ENCODE measurements at regions not wholly inside any gene's neighbourhood (a gene's known extent, or its start where the extent isn't known, plus 50 kb on each side); places are given as distances from the start of the nearest gene placed in this dataset.

GRCh38 chr18:44517136-44517535 is 163.6 kb upstream of the SETBP1 start:
- H3K4me3 ChIP-seq (ENCODE audit: low read depth, low read length), result no peak overlapping the region
- DNase-seq (ENCODE audit: low read depth), result no peak

- H3K4me3 ChIP-seq (ENCODE audit: low read depth, low read length), result no peak overlapping the region
- DNase-seq (ENCODE audit: low read depth), result peak; percentile 31
Observed at GRCh38 chr18:44518091-44518615, 162.5 kb upstream of the SETBP1 start.

GRCh38 chr18:44518666-44519065 is 162.0 kb upstream of the SETBP1 start:
- DNase-seq (ENCODE audit: low read depth), result peak; percentile 43
- no peak overlapping the region for H3K4me3 ChIP-seq (ENCODE audit: low read depth, low read length)

- no peak overlapping the region for H3K4me3 ChIP-seq (ENCODE audit: low read depth, low read length)
- no peak for DNase-seq (ENCODE audit: low read depth)
Observed at GRCh38 chr18:44520981-44521667, 159.6 kb upstream of the SETBP1 start.

- H3K4me3 ChIP-seq (ENCODE audit: low read depth, low read length), result no peak overlapping the region
- DNase-seq (ENCODE audit: low read depth), result no peak
Observed at GRCh38 chr18:44521668-44522022, 159.0 kb upstream of the SETBP1 start.

GRCh38 chr18:44526705-44527415 is 153.8 kb upstream of the SETBP1 start:
- no peak overlapping the region for H3K4me3 ChIP-seq (ENCODE audit: low read depth, low read length)
- DNase-seq (ENCODE audit: low read depth), result no peak

- no peak for DNase-seq (ENCODE audit: low read depth)
Observed at GRCh38 chr18:44533071-44533470, 147.6 kb upstream of the SETBP1 start.

GRCh38 chr18:44536046-44536445 is 144.6 kb upstream of the SETBP1 start:
- DNase-seq (ENCODE audit: low read depth), result peak; percentile 72
- no peak overlapping the region for H3K4me3 ChIP-seq (ENCODE audit: low read depth, low read length)

More at GRCh38 chr18:44533071-44533470, 147.6 kb upstream of the SETBP1 start:
- no peak overlapping the region for H3K4me3 ChIP-seq (ENCODE audit: low read depth, low read length)

- no peak overlapping the region for H3K4me3 ChIP-seq (ENCODE audit: low read depth, low read length)
- no peak for DNase-seq (ENCODE audit: low read depth)
Observed at GRCh38 chr18:44536619-44537018, 144.1 kb upstream of the SETBP1 start.

- peak; percentile 89 for DNase-seq (ENCODE audit: low read depth)
Observed at GRCh38 chr18:44537526-44537925, 143.2 kb upstream of the SETBP1 start.

GRCh38 chr18:44539926-44540325 is 140.8 kb upstream of the SETBP1 start:
- no peak overlapping the region for H3K4me3 ChIP-seq (ENCODE audit: low read depth, low read length)
- no peak for DNase-seq (ENCODE audit: low read depth)

More at GRCh38 chr18:44537526-44537925, 143.2 kb upstream of the SETBP1 start:
- H3K4me3 ChIP-seq (ENCODE audit: low read depth, low read length), result no peak overlapping the region

GRCh38 chr18:44541159-44541558 is 139.5 kb upstream of the SETBP1 start:
- DNase-seq (ENCODE audit: low read depth), result peak; percentile 45
- no peak overlapping the region for H3K4me3 ChIP-seq (ENCODE audit: low read depth, low read length)

- DNase-seq (ENCODE audit: low read depth), result no peak
- H3K4me3 ChIP-seq (ENCODE audit: low read depth, low read length), result no peak overlapping the region
Observed at GRCh38 chr18:44541781-44542180, 138.9 kb upstream of the SETBP1 start.

GRCh38 chr18:44543387-44543786 is 137.3 kb upstream of the SETBP1 start:
- no peak overlapping the region for H3K4me3 ChIP-seq (ENCODE audit: low read depth, low read length)
- no peak for DNase-seq (ENCODE audit: low read depth)

GRCh38 chr18:44545359-44545985 is 135.2 kb upstream of the SETBP1 start:
- H3K4me3 ChIP-seq (ENCODE audit: low read depth, low read length), result no peak overlapping the region
- DNase-seq (ENCODE audit: low read depth), result no peak

GRCh38 chr18:44546954-44547353 is 133.7 kb upstream of the SETBP1 start:
- no peak overlapping the region for H3K4me3 ChIP-seq (ENCODE audit: low read depth, low read length)
- no peak for DNase-seq (ENCODE audit: low read depth)

- DNase-seq (ENCODE audit: low read depth), result peak; percentile 56
- H3K4me3 ChIP-seq (ENCODE audit: low read depth, low read length), result no peak overlapping the region
Observed at GRCh38 chr18:44548291-44549221, 132.1 kb upstream of the SETBP1 start.

GRCh38 chr18:44552706-44553105 is 128.0 kb upstream of the SETBP1 start:
- no peak overlapping the region for H3K4me3 ChIP-seq (ENCODE audit: low read depth, low read length)
- DNase-seq (ENCODE audit: low read depth), result no peak

GRCh38 chr18:44556296-44556695 is 124.4 kb upstream of the SETBP1 start:
- no peak for DNase-seq (ENCODE audit: low read depth)

More at GRCh38 chr18:44556296-44556695, 124.4 kb upstream of the SETBP1 start:
- no peak overlapping the region for H3K4me3 ChIP-seq (ENCODE audit: low read depth, low read length)
